NCI-H2081 (cell line): ENCODE measurements at regions not wholly inside any gene's neighbourhood (a gene's known extent, or its start where the extent isn't known, plus 50 kb on each side); places are given as distances from the start of the nearest gene placed in this dataset.

Source experiments
- DNase-seq, 2 experiments: peaks; one replicate each; lab custom pipeline; 2025; lab: John Stamatoyannopoulos, UW

DNA sequence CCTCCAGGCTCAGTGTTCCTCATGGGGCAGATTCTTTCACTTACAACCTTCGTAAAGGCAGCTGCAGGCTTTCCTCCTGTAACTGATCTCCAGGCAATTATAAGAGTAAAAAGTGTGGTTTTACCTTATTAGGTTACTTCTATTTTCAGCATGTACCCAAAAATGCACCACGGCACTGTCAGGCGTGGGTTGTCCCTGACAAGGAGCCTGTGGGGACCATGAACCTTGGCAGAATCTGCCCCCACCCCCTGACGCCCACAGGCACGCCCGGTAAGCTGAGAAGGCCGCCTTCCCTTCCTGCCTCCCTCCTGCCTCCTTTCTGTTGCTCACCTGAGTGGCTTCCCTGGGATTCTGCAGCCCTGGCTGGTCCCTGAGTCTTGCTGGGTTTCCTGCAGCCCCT lies 1383.3 kb downstream of the TBC1D22A start:
- no peak for DNase-seq

DNA sequence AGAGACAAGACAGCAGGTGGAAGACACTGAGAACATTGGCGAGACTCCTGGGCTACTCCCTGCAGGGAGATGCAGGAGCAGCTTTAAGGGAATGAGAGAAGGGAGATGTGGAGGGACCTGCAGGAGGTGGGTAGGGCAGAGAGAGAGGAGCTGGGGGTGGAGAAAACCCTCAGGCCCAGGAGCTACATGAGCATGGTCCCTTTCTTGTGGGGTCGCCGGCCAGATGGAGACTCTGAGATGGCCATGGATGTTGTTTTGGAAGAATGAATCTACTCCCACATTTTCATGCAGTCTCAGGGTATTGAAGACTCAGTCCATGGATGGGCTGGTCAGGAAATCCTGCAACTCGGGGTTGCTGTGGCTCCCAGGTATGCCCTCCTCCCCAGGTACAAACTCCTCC lies 1381.9 kb downstream of the TBC1D22A start:
- no peak for DNase-seq

DNA sequence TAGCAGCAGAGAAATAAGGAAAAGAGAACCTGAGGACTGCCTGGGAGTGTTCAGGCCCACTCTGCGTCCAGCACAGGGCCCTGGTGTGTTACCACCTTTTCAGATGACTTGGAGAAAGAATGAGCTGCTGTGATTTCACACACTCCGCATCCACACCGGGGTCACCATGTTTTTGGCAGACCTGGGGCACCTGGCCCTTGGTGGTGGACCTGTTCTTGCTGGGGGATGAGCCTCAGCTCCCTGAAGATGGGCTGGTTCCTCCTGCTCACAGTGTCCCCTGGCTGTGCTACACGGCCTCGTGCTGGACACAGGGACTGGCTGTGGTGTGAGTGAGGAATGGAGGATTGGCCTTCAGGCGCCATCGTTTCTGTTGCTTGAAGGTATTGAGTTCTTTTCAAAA lies 1381.4 kb downstream of the TBC1D22A start:
- DNase-seq = no peak

DNA sequence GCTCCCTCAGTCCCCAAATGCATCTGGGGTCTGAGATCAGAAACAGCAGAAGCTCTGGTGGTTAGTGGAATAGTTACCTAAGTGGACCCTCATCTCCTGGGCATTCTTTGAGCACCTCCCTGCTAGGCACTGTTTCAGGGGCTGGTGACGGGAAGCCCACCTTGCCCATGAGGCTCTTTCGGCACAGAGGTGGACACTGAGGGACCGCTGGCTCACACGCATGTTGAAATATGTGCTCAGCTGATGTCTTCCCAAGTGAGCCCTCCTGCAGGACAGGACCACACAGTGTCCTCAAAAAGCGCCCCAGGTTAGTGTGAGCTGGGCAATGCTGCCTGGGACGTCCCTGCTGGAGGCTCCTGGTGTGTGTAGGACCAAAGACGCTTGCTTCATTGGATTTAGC lies 1379.9 kb downstream of the TBC1D22A start:
- no peak for DNase-seq

DNA sequence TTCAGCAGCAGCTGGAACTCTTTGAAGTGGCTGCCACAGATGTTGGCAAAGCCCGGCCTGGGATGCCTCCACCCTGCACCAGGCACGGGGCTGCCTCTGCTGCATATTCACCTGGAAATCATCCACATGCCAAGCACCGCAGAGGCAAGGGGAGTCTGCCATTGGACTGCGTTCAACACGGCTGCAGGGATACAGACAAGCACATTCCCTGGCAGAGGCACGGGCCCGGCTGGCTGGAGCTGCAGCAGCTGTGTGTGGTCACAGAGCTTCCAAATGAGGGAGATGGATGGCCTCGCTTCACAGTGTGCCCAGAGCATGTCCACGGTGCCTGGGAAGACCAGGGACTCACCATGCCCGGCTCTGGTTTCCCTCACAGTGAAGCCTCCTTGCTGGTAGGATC lies 1378.9 kb downstream of the TBC1D22A start:
- no peak for DNase-seq

DNA sequence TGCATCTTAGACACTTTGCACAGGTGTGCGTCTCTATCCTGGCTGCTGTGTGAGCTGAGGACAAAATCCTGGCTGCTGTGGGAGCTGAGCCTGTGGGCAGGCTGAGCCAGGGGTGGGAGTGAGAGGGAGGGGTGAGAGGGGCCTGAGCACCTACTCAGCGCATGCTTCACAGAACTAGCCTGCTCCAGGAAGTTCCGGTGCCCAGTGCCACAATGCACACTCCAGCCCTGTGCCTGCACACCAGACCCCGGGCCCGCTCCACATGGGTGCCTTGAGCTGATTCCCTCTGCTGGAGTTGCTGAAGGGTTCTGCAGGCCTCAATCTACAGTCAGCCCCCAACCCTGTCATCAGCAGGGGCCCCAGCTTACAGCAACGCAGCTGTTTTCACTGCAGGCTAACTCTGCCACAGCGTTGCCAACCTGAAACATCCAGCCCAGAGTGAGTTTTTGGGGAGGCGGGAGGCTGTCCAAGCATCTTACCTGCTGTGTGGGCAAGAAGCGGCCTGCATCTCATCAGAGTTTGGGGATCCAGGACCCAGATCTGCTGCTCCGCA lies 1377.9 kb downstream of the TBC1D22A start:
- no peak for DNase-seq

DNA sequence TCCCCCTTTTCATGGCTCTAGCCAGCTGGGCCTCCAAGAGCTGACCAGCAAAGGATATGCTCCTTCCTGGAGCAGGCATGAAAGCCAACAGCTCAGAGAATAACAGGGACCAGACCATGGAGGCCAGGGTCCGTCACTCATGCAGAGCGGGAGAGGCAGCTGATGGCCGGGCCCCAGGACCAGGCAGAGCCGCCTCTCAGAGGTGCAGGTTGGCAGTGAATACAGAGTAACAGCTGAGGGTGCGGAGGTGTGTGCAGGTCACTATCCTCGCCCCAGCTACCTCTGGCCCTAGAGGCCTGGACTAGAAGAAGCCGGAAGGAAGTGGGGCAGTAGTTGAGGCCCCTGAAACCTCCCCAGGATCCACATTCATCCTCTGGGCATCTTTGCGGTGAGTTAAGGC lies 1377.3 kb downstream of the TBC1D22A start:
- no peak for DNase-seq

DNA sequence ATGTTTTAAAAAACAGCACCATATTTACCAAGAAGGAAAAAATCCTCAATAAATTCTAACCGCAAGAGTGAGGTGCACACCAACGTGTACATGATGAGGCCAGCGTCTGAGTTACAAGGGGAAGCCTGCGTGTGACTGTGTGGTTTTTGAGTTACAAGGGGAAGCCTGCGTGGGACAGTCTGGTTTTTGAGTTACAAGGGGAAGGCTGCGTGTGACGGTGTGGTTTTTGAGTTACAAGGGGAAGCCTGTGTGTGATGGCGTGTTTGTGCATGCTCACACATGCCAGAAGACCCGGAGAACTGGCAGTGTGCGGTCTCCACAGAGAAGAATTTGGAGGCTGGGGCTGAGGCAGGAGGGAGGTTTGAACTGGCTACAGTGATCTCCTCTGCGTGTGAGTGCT lies 1376.4 kb downstream of the TBC1D22A start:
- DNase-seq = no peak

DNA sequence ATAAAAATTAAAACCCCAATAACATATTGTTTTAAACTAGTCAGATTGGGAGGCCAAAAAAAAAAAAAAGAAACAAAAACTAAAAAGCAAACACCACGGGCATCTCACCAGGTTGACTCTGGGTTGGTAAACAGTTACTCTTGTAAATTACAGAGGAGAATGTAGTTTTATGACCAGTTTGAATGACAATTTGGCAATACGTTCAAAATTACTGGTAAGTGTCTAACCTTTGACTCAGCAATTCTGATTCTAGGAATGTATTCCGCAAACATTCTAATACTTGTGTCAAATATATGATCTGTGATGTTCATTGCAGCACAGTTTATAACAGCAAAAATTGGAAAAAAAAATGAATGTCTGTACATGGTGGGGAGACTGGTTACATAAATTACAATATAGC lies 1376.0 kb downstream of the TBC1D22A start:
- no peak for DNase-seq

DNA sequence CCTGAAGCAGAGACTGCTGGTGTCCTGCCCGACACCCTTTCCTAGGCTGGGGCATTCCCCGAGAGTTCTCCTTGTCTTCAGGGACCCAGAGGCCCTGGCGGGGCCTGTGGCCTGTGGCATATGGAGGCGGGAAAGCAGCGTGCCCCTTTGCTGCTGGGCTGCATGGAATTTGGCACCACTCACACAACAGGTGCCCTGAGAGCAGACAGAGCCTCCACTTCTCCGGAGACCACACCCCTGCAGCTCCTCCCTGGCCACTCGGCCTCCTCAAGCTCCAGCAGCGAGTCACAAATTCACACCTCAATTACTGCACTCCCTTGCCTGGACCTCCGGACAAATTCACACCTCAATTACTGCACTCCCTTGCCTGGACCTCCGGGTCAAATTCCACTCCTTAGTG lies 1375.2 kb downstream of the TBC1D22A start:
- DNase-seq = no peak

DNA sequence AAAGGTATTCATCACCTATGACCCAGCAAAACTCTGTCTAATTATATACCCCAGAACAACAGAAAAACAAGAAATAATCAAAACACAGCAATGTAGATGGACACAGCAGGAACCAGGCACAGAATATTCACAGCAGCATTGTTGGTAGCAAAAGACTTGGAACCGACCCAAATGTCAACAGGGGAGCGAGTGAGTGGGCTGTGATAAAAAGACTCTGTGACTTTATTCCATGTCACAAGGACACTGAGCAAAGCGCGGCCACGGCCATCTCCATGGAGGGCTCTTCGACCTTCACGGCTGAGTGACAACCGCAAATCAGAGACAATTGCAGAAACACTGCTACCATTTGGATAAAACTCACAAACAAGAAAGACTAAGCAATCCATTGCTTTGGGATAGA lies 1373.1 kb downstream of the TBC1D22A start:
- no peak for DNase-seq

DNA sequence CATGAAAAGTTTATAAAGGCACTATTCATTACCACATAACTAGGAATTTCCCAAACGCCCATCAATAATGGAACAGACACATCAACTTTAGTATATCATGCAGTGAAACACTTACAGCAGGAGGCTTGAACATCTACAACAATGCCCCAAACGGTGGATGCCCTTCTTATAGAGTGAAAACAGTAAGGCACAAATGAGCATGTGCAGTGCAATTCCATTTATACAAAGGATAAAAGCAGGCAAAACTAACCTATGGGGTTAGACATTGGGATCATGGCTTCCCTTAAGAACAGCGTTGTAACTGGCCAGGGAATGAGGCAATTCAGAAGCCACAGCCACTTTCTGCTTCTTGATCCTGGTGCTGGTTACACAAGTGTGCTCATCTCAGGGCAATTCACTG lies 1363.0 kb downstream of the TBC1D22A start:
- no peak for DNase-seq

DNA sequence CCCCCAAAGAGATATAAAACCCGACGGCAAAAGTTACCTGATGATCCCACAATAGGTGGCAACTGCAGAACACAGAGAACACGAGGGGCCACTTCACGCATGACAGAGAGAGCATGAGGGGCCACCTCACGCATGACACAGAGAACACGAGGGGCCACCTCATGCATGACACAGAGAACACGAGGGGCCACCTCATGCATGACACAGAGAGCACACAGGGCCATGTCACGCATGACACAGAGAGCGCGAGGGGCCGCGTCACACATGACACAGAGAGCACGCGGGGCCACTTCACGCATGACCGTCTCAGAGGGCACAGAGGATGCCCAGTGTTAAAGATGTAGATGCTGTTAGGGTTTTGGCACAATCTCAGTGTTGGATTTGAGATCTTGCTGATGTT lies 1359.5 kb downstream of the TBC1D22A start:
- DNase-seq = no peak

DNA sequence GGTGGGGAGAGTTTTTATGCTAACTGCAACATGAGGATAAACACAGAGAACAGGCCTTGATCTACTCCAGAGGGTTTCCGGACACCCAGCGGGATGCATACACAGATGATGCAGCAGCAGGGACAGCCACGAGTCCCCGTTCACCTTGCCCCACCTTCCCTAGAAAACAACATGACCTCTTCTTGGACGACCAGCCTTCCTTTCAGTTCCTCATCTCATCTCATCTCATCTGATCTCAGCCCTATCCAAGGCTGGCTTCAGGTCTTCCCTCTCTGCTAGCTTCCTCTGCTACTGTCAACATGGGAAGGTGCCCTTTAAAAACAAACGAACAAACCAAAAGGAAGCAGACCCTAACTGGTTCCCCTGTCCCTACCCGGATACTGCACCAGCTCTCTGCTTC lies 1356.2 kb downstream of the TBC1D22A start:
- no peak for DNase-seq

DNA sequence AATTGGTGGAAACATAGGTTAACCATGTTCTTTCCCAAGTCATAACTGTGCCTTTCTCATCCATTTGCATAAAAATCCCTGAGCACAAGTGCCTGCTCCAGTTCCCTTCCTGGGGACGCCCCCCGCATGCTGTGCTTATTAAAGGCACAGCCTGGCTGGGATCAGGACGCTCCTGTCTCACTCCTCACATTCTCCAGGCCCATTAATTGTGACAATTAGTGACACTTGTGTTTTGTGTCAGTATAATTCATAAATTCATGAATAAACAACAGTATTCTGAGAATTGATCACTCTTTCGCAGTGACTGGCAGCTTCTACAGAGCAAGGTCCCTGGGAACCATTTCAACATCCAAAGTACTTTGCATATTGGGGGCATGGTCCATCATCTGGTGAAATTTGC lies 1354.4 kb downstream of the TBC1D22A start:
- DNase-seq = no peak

DNA sequence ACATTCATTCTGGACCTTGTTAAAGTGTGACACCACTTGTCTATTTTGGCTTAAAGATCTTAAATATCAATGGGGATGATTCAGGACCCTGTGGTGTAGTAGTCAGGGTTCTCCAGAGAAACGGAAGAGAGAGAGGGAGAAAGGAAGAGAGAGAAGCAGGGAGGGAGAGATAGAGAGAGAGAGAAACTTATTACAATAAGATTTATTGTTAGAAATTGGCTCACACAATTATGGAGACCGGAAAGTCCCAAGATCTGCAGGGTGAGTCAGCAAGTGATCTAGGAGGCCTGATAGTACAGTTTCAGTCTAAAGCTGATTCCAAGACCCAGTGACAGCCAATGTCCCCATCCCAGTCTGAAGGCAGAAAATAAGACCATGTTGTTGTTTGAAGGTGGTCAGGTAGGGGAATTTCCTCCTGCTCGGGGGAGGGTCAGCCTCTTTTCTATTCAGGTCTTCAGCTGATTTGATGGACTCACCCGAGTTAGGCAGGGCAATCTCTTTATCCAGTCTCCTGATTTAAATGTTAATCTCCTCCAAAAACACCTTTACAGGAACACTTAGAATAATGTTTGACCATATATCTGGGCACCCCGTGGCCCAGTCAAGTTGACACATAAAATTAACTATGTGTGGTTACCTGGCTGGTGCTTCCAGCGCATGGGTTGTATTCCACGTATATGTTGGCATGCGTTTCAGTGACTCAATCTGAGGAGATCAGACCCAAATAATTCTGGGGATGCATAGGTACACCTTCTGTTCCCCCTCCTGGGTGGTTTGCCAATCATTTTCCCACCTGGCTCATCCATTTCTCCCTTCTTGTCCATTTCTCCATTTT lies 1350.5 kb downstream of the TBC1D22A start:
- no peak for DNase-seq

DNA sequence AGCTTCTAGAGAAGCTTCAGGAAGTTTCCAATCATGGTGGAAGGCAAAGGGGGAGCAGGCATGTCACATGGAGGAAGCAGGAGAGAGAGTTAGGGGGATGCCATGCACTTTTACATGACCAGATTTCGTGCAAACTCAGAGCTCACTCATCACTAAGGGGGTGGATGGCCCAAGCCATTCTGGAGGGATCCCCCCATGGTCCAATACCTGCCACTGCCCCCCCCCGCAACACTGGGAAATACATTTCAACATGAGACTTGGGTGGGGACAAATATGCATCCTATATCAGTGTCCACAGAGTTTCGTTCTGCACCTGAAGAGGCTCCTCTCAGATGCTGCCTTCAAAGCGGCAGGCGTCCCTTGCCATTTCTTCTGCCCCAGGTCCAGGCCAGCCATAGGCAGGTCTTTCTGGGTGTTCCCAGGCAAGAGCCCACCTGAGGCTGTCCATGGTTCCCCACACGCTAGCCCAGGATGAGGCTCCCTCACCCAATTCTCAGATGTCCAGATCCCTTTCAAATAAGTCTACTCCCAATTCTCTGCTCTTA lies 1344.3 kb downstream of the TBC1D22A start:
- DNase-seq = no peak

DNA sequence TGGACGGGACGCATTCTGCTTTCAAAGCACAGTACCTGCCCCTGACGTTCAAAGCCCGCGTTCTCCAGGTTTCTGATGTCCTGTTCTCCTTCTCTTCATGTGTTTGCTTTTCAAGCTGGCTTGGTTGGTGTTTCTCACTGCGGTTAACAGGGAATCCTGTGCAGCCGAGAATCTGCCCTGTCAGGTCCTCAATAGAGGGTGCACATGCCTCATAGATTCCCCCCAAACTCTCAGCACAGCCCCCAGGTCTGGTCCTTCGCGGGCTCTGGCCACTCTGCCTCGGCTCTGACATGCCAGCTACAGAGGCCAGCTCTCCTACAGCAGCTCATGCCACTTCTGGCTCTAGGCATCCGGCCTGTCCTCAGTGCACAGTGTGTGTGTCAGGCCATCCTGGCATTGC lies 1343.8 kb downstream of the TBC1D22A start:
- no peak for DNase-seq

DNA sequence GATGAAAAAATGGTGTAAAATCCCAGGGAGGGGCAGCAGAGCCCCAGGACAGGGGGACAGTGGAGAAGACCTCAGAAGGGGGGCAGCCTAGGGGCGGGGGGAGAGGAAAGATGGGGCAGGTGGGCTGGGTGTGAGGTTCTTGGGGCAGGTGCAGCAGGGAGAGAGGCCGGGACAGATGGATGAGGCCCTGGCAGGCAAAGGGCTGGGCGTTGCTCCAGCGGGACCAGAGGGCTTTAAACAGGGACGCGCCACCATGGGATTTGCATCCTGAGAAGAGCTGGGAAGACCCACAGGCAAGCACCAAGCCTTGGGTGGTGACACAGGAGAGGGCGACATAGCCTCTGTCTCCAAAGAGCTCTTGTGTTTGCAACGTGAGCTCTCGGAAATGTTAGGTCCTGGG lies 1342.8 kb downstream of the TBC1D22A start:
- no peak for DNase-seq

DNA sequence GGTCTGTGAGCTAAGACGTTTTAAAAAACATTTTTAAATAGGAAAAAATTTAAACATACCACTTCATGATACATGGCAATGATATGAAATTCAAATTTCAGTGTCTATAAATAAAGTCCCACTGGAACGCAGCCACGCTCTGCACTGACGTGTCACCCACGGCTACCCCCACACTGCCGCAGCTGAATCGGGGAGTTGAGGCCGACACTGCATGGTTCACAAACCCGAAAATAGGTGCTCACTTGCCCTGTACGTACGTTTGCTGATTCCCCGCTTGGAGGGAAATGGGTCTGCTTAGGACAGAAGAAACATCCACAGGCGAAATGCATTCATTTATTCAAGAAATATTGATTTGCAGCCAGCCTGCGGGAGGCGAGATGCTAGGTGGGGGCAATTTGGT lies 1342.3 kb downstream of the TBC1D22A start:
- no peak for DNase-seq

DNA sequence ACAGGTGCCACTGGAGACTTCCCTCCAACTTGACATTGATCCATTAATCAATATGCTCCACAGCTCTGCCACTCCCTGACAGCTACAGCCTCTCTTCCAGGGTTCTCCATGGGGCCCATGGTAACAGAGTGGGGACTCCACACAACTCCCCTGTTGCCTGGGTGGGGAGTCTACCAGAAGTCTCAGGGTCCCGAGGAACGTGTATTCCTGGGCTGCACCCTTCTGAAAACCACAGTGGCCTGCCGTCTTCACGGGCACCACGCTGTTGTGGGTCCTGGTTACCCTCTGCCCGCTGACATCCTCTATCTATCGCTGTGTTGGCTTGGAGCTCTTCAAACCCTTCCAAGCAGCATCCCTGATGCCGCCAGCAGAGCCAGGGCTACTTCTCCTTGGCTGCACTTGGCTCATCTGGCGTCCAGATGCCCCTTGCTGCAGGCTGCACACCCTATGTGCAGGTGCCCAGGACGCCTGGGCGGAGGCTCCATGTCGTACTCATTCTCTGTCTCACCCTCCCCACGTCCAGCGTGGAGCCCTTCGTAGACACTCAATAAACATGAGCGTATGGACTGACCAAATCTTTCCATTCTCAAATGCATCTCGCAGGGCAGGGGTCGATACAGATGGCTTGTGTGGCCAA lies 1341.8 kb downstream of the TBC1D22A start:
- DNase-seq = no peak

DNA sequence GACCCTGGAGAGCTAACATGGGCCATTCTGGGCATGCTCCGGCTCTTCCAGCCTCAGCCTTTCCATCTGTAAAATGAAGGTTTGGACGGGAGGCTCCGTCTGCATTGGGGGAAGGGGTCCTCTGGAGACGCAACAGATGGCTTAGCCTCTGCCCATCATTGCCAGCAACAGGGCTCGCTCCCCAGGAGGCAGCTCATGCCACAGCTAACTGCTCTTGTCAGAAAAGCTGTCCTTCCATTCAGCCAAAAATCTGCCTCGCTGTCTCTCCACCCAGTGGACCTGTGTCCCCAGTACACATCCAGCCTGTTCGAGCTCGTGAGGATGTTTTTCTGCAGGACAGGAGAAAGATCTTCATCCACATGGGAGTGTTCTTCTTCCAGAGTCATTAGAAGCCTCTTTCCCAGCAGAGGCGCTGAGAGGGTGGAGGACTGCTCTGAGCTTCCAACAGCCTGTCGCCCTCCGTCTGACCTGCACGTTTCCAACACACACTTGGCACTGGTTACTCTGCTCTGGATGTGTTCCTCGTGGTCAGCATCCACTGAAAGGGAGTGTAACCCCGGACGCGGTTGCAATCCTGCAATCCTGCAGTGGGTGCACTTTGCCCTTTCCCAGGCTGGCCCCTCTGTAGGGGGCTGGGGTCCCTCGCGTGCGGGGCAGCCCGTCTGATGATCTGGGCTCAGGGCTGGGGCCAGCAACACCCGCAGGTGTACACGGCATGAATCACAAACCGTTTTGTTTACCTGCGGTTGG lies 1340.9 kb downstream of the TBC1D22A start:
- DNase-seq = no peak

DNA sequence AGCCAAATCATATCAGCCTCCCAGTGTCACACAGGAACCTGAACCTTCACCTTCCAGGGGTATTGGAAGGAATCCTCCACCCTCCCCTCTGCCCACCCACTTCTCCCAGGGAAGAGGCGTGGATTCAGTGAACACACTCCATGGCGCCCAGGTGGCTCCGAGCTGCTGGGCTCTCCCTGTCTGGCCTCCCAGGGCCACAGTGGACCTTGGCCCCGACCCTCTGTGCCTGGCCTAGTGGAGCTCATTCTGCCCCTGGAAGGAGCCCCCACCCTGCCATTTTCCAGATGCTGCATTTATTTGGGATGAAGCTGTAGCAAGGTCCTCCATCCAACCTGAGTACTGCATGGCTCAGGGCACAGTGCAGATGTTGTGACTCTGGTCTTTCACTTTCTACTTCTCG lies 1340.1 kb downstream of the TBC1D22A start:
- DNase-seq = no peak
